Heart right ventricle (tissue), 16 donors: ENCODE measurements at regions not wholly inside any gene's neighbourhood (a gene's known extent, or its start where the extent isn't known, plus 50 kb on each side); places are given as distances from the start of the nearest gene placed in this dataset.

ENCODE experiments used
- ATAC-seq, 8 donors: fragments of 200-7000 bp; cut with Tn5 transposase; one replicate each; pipeline ENCODE4 v1.9.1; 2020; ENCODE audit warnings: mild to moderate bottlenecking in 8 of 8, moderate library complexity in 8 of 8, moderate number of reproducible peaks in 1 of 8
- DNase-seq, 2 donors: peaks; one replicate each; pipeline ENCODE4 v3.0.0-alpha.2; 2020
- H3K27ac ChIP-seq, 10 donors: fragments of 200-600 bp; sonication (generic) in 2 of 10; one replicate each; pipeline versions ENCODE4 v1.5.0 to v1.8.0; 2020 to 2022; ENCODE audit warnings: mild to moderate bottlenecking in 3 of 10
- H3K27me3 ChIP-seq, 7 donors: fragments of 200-600 bp; one replicate each; pipeline ENCODE4 v1.8.0; 2021 to 2022; ENCODE audit warnings: mild to moderate bottlenecking in 2 of 7
- H3K36me3 ChIP-seq, 9 donors: fragments of 200-600 bp; sonication (generic) in 1 of 9; one replicate each; pipeline versions ENCODE4 v1.5.0 to v1.8.0; 2020 to 2022; ENCODE audit warnings: mild to moderate bottlenecking in 2 of 9
- H3K4me1 ChIP-seq, 9 donors: fragments of 200-600 bp; sonication (generic) in 1 of 9; one replicate each; pipeline versions ENCODE4 v1.5.0 to v1.8.0; 2020 to 2022; ENCODE audit warnings: mild to moderate bottlenecking in 4 of 9
- H3K4me3 ChIP-seq, 10 donors: fragments of 200-600 bp; sonication (generic) in 2 of 10; one replicate each; pipeline versions ENCODE4 v1.5.0 to v1.8.0; 2020 to 2022; ENCODE audit warnings: mild to moderate bottlenecking in 7 of 10, moderate library complexity in 2 of 10
- H3K9me3 ChIP-seq, 11 donors: fragments of 200-600 bp in 10 of 11; sonication (generic) in 2 of 11; one replicate each; pipeline versions ENCODE4 v1.5.0 to v1.8.0; 2013 to 2022; ENCODE audit warnings: mild to moderate bottlenecking in 2 of 11, control low read depth in 1 of 11, moderate library complexity in 1 of 11
- CTCF ChIP-seq, 9 donors: fragments of 200-600 bp; sonication (generic) in 2 of 9; IDR thresholded peaks; one replicate each; pipeline versions ENCODE4 v1.5.0 to v1.8.0; 2021 to 2022; ENCODE audit warnings: antibody characterized with exemption in 9 of 9, mild to moderate bottlenecking in 5 of 9, moderate library complexity in 1 of 9
- WGBS, 2 donors: extraction: QIAGEN DNeasy Blood & Tissue Kit; methylation state at CpG; one replicate each; pipeline ENCODE4 v1.1.7; 2013; ENCODE audit warnings: inconsistent platforms in 1 of 2; 5-methylcytosine and 5-hydroxymethylcytosine counted together
- intact Hi-C, 10 donors: fragments of 100-400 bp; cut with DNase I; formaldehyde crosslinking; loops; one replicate each; pipeline versions ENCODE4 v1.11.1 to v1.14.2; 2022
- donor health status: Arrhythmogenic right ventricular cardiomyopathy.
- donor health status: ischemic (EF 13 %, LVEDD 7.1; RV severe dilation, severe dysfunction).
- donor health status: healthy with polysubstance abuse.
- donor health status: DM: no; HTN: yes; CAD: no.
- donor health status: DM: no; HTN: no; CAD: no.
- donor health status: ischemic (EF 25% LVEDD 6.9; RV normal size, moderate dysfunction).
- donor health status: ischemic (EF 25% LVEDD 5.7; RV mildly dilated, moderate dysfunction).
- donor health status: healthy.
- donor health status: DM: yes; HTN: yes; CAD: no.
- donor health status: Ischemic cardiomyopathy.
- donor health status: ischemic (EF 35%, LVEDD 5.7; RV mildly dilated, moderate dysfunction).
- donor health status: nonischemic (EF 11% LVEDD 7.7; RV severe dilation, severe dysfunction).
- donor health status: DM: yes; HTN: yes; CAD: no.
- donor health status: PGD.
- donor health status: ischemic (EF 29% LVEDD 5.4; RV normal size, mild dysfunction).
- donor health status: nonischemic (EF 23%, LVEDD 6.1; RV moderate dilation, normal function).

GRCh38 chr11:69902337-69902736 is 83.1 kb upstream of the FGF3 start:
- intact Hi-C loops, result no loop called here
- no peak for ATAC-seq

GRCh38 chr11:69903211-69903610 is 84.0 kb upstream of the FGF3 start:
- intact Hi-C loops, result no loop called here
- no peak for DNase-seq
- 82 to 90% methylated on average over 8 of the region's 8 CpGs for WGBS, 2 donors

More at GRCh38 chr11:69902337-69902736, 83.1 kb upstream of the FGF3 start:
- WGBS, 2 donors, result 87 to 91% methylated on average over 12 of the region's 12 CpGs
- Histone ChIP-seq H3K27ac (no peak overlapping the region), H3K4me3 (no peak overlapping the region), H3K9me3 (no peaks in the 10 kb centered on the region), H3K27me3 (peaks cover 0 to 12% (median 2%) of the 10 kb centered on the region in 7 donors), H3K4me1 (peaks cover 0 to 19% (median 11%) of the 10 kb centered on the region in 9 donors), H3K36me3 (no peaks in the 10 kb centered on the region)
- DNase-seq, result no peak
- no peak for TF ChIP-seq CTCF (IDR thresholded peaks at IDR 0.05)

GRCh38 chr11:69904161-69904973 is 85.2 kb upstream of the FGF3 start:
- TF ChIP-seq CTCF (IDR thresholded peaks at IDR 0.05), result no peak
- Histone ChIP-seq H3K36me3 (no peaks in the 10 kb centered on the region), H3K27me3 (peaks cover 0 to 26% (median 10%) of the 10 kb centered on the region in 7 donors), H3K27ac (no peak overlapping the region), H3K4me1 (peaks cover 0 to 22% (median 11%) of the 10 kb centered on the region in 9 donors), H3K9me3 (no peaks in the 10 kb centered on the region), H3K4me3 (no peak overlapping the region)
- intact Hi-C loops, result no loop called here
- no peak for DNase-seq
- 70 to 74% methylated on average over 14 of the region's 14 CpGs for WGBS, 2 donors
- no peak for ATAC-seq

More at GRCh38 chr11:69903211-69903610, 84.0 kb upstream of the FGF3 start:
- Histone ChIP-seq H3K9me3 (no peaks in the 10 kb centered on the region), H3K27ac (no peak overlapping the region), H3K4me3 (no peak overlapping the region), H3K27me3 (peaks cover 0 to 15% (median 0%) of the 10 kb centered on the region in 7 donors), H3K4me1 (peaks cover 0 to 19% (median 11%) of the 10 kb centered on the region in 9 donors), H3K36me3 (no peaks in the 10 kb centered on the region)
- no peak for TF ChIP-seq CTCF (IDR thresholded peaks at IDR 0.05)
- ATAC-seq, result no peak

GRCh38 chr11:69904974-69905535 is 85.8 kb upstream of the FGF3 start:
- peaks cover 2 to 29% (median 18%) of the 10 kb centered on the region in 9 donors for H3K4me1 ChIP-seq
- whole genome bisulfite sequencing, 2 donors, result 81 to 85% methylated on average over 6 of the region's 6 CpGs
- no peak overlapping the region for H3K4me3 ChIP-seq
- TF ChIP-seq CTCF (IDR thresholded peaks at IDR 0.05), result no peak
- no peaks in the 10 kb centered on the region for H3K36me3 ChIP-seq
- no peaks in the 10 kb centered on the region for H3K9me3 ChIP-seq
- DNase-seq, result no peak
- intact Hi-C loops, result no loop called here
- peaks cover 0 to 33% (median 16%) of the 10 kb centered on the region in 7 donors for H3K27me3 ChIP-seq
- H3K27ac ChIP-seq, result no peak overlapping the region
- ATAC-seq, result no peak
